PC-3 (cell line): ENCODE measurements at regions not wholly inside any gene's neighbourhood (a gene's known extent, or its start where the extent isn't known, plus 50 kb on each side); places are given as distances from the start of the nearest gene placed in this dataset.
A peak's percentile ranks its signal among the peaks of the same experiment; 100 is the strongest.

Experiments
- ATAC-seq: fragments of 200-7000 bp; cut with Tn5 transposase; 2 replicates; pipeline ENCODE4 v1.9.1; 2020; ENCODE audit warnings: mild to moderate bottlenecking, moderate library complexity
- BruUV-seq: library from RNA; stranded (reverse); fragments of 400-500 nt; replicated peaks from 2 replicates; lab custom pipeline; 2021; lab: Mats Ljungman, UMichigan
- CTCF ChIA-PET: fragments of 300-600 bp; sonication (Branson Sonifier 250); formaldehyde crosslinking; loops from one replicate; lab custom pipeline; 2022; ENCODE audit warnings: antibody characterized with exemption; lab: Charles Lee
- POLR2A ChIA-PET: fragments of 300-600 bp; sonication (Branson Sonifier 250); formaldehyde crosslinking; loops from one replicate; lab custom pipeline; 2022; ENCODE audit warnings: antibody characterized with exemption; ENCODE audit not compliant: unreplicated experiment; lab: Charles Lee
- DNase-seq: peaks from one replicate; pipeline ENCODE4 v3.0.0-alpha.2; 2015
- H2AFZ ChIP-seq: fragments of 300-600 bp; sonication (generic); 2 replicates; pipeline ENCODE4 v1.6.0; 2016; ENCODE audit warnings: antibody characterized with exemption, low read length
- H3F3A ChIP-seq: fragments of 300-600 bp; sonication (generic); one replicate; pipeline ENCODE4 v1.6.0; 2017; ENCODE audit warnings: antibody characterized with exemption, low read length, control low read depth, mild to moderate bottlenecking; ENCODE audit not compliant: unreplicated experiment
- H3K27ac ChIP-seq: fragments of 300-600 bp; sonication (generic); 2 replicates; pipeline ENCODE4 v1.5.1; 2016; ENCODE audit warnings: mild to moderate bottlenecking, low read length
- H3K27me3 ChIP-seq: fragments of 300-600 bp; sonication (generic); 2 replicates; pipeline ENCODE4 v1.6.1; 2016; ENCODE audit warnings: low read length, mixed read lengths
- H3K36me3 ChIP-seq: fragments of 300-600 bp; sonication (generic); 2 replicates; pipeline ENCODE4 v1.6.1; 2016; ENCODE audit warnings: low read depth, mixed run types, low read length, mixed read lengths
- H3K4me1 ChIP-seq: fragments of 300-600 bp; sonication (generic); 2 replicates; pipeline ENCODE4 v1.5.1; 2016; ENCODE audit warnings: low read length; ENCODE audit not compliant: insufficient read depth
- H3K4me2 ChIP-seq: fragments of 300-600 bp; sonication (generic); 2 replicates; pipeline ENCODE4 v1.6.0; 2016; ENCODE audit warnings: low read length
- H3K4me3 ChIP-seq: fragments of 300-600 bp; sonication (generic); 2 replicates; pipeline ENCODE4 v1.5.1; 2016; ENCODE audit warnings: mild to moderate bottlenecking, low read length, mixed read lengths
- H3K79me2 ChIP-seq: fragments of 300-600 bp; sonication (generic); 2 replicates; pipeline ENCODE4 v1.6.1; 2017; ENCODE audit warnings: low read length, mixed read lengths
- H3K9ac ChIP-seq: fragments of 300-600 bp; sonication (generic); 2 replicates; pipeline ENCODE4 v1.6.0; 2016; ENCODE audit warnings: mild to moderate bottlenecking, low read length
- H3K9me2 ChIP-seq: fragments of 300-600 bp; sonication (generic); replicated peaks from 2 replicates; pipeline ENCODE4 v1.6.1; 2016; ENCODE audit warnings: mixed run types, low read length, mixed read lengths
- H3K9me3 ChIP-seq: fragments of 300-600 bp; sonication (generic); 2 replicates; pipeline ENCODE4 v1.6.1; 2016; ENCODE audit warnings: low read length, mixed read lengths
- H4K20me1 ChIP-seq: fragments of 300-600 bp; sonication (generic); 2 replicates; pipeline ENCODE4 v1.6.1; 2016; ENCODE audit warnings: low read length, mixed read lengths
- CTCF ChIP-seq: fragments of 300-600 bp; sonication (generic); conservative IDR thresholded peaks from 2 replicates; pipeline ENCODE4 v1.5.1; 2017; ENCODE audit warnings: antibody characterized with exemption, low read depth, mild to moderate bottlenecking, low read length
- EZH2 ChIP-seq: fragments of 300-600 bp; sonication (generic); IDR thresholded peaks from one replicate; pipeline ENCODE4 v1.6.1; 2017; ENCODE audit warnings: antibody characterized with exemption, mild to moderate bottlenecking, low read length; ENCODE audit not compliant: unreplicated experiment
- EZH2phosphoT487 ChIP-seq: fragments of 300-600 bp; sonication (generic); IDR thresholded peaks from 2 replicates; pipeline ENCODE4 v1.6.1; 2018; ENCODE audit warnings: mild to moderate bottlenecking, antibody characterized with exemption, low read length, borderline replicate concordance
- intact Hi-C: fragments of 100-400 bp; cut with micrococcal nuclease; formaldehyde crosslinking; loops from 2 replicates; pipeline ENCODE4 v1.9.0; 2023

GRCh38 chr14:82313889-82314288 is 780.2 kb upstream of the SEL1L start:
- intact Hi-C loops = no loop called here
- CTCF ChIA-PET = no interaction called here
- BruUV-seq = no TSS peak

GRCh38 chr14:82328442-82328841 is 794.8 kb upstream of the SEL1L start:
- no TSS peak for BruUV-seq

More at GRCh38 chr14:82313889-82314288, 780.2 kb upstream of the SEL1L start:
- DNase-seq = peak; percentile 18
- no peak overlapping the region for H3K9ac ChIP-seq
- no peak overlapping the region for H3K27ac ChIP-seq
- H3K4me1 ChIP-seq = no peaks in the 10 kb centered on the region
- no peak overlapping the region for H3K4me2 ChIP-seq
- no peaks in the 10 kb centered on the region for H3K79me2 ChIP-seq
- H3K9me3 ChIP-seq = peaks cover 15% of the 10 kb centered on the region
- H3K27me3 ChIP-seq = no peaks in the 10 kb centered on the region
- H3F3A ChIP-seq = no peaks in the 10 kb centered on the region
- no peak for ATAC-seq
- no peaks in the 10 kb centered on the region for H3K36me3 ChIP-seq
- no peak overlapping the region for H2AFZ ChIP-seq
- no peaks in the 10 kb centered on the region for H3K9me2 ChIP-seq
- POLR2A ChIA-PET = no interaction called here
- no peak overlapping the region for H3K4me3 ChIP-seq
- TF ChIP-seq EZH2 (no peak), EZH2phosphoT487 (no peak), CTCF (no peak)
- H4K20me1 ChIP-seq = no peaks in the 10 kb centered on the region

More at GRCh38 chr14:82328442-82328841, 794.8 kb upstream of the SEL1L start:
- Histone ChIP-seq H3K9me2 (no peaks in the 10 kb centered on the region), H4K20me1 (no peaks in the 10 kb centered on the region), H3K36me3 (no peaks in the 10 kb centered on the region), H2AFZ (no peak overlapping the region), H3K9me3 (0 out of 2 replicates have a peak, but pooled peaks cover 29% of the 10 kb centered on the region), H3K27ac (no peak overlapping the region), H3K79me2 (no peaks in the 10 kb centered on the region), H3K27me3 (no peaks in the 10 kb centered on the region), H3K4me3 (no peak overlapping the region), H3F3A (no peaks in the 10 kb centered on the region), H3K4me1 (no peaks in the 10 kb centered on the region), H3K4me2 (no peak overlapping the region), H3K9ac (no peak overlapping the region)
- ChIA-PET POLR2A (no interaction called here), CTCF (no interaction called here)
- TF ChIP-seq CTCF = no peak
- no peak for TF ChIP-seq EZH2
- no peak for TF ChIP-seq EZH2phosphoT487
- DNase-seq = no peak
- intact Hi-C loops = no loop called here
- no peak for ATAC-seq
